H9 (cell line): ENCODE measurements at regions not wholly inside any gene's neighbourhood (a gene's known extent, or its start where the extent isn't known, plus 50 kb on each side); places are given as distances from the start of the nearest gene placed in this dataset.

ENCODE experiments used
- DNase-seq: peaks from one replicate; pipeline ENCODE4 v3.0.0-alpha.2; 2017
- H2AFZ ChIP-seq: one replicate; pipeline ENCODE4 v1.6.1; 2013; ENCODE audit warnings: mild to moderate bottlenecking, low read length, control low read depth, moderate library complexity
- H2AK5ac ChIP-seq: 2 replicates; pipeline ENCODE4 v1.6.1; 2013; ENCODE audit warnings: low read length, control low read depth, mixed read lengths; ENCODE audit not compliant: insufficient read length
- H2BK120ac ChIP-seq: one replicate; pipeline ENCODE4 v1.6.1; 2013; ENCODE audit warnings: low read depth, mild to moderate bottlenecking, low read length, control low read depth, inconsistent platforms; ENCODE audit not compliant: poor library complexity, severe bottlenecking
- H2BK12ac ChIP-seq: 2 replicates; pipeline ENCODE4 v1.6.1; 2013; ENCODE audit warnings: low read length, control low read depth, mixed read lengths, low read depth; ENCODE audit not compliant: insufficient read length
- H2BK15ac ChIP-seq: 2 replicates; pipeline ENCODE4 v1.6.1; 2013; ENCODE audit warnings: low read depth, low read length, control low read depth
- H2BK20ac ChIP-seq: one replicate; pipeline ENCODE4 v1.6.1; 2013; ENCODE audit warnings: low read depth, mild to moderate bottlenecking, low read length, control low read depth, inconsistent platforms; ENCODE audit not compliant: poor library complexity, severe bottlenecking
- H2BK5ac ChIP-seq: 2 replicates; pipeline ENCODE4 v1.6.1; 2013; ENCODE audit warnings: low read length, control low read depth, mixed read lengths; ENCODE audit not compliant: insufficient read length
- H3K14ac ChIP-seq: 2 replicates; pipeline ENCODE4 v1.6.1; 2013; ENCODE audit warnings: low read length, control low read depth; ENCODE audit not compliant: insufficient read depth
- H3K18ac ChIP-seq: 2 replicates; pipeline ENCODE4 v1.6.1; 2013; ENCODE audit warnings: low read depth, mild to moderate bottlenecking, mixed read lengths, low read length, control low read depth; ENCODE audit not compliant: insufficient read length
- H3K23ac ChIP-seq: 2 replicates; pipeline ENCODE4 v1.6.1; 2013; ENCODE audit warnings: low read length, control low read depth, mixed read lengths, low read depth; ENCODE audit not compliant: insufficient read length
- H3K23me2 ChIP-seq: 2 replicates; pipeline ENCODE4 v1.6.1; 2013; ENCODE audit warnings: low read depth, mild to moderate bottlenecking, mixed read lengths, low read length, control low read depth; ENCODE audit not compliant: insufficient read length, poor library complexity, severe bottlenecking
- H3K27ac ChIP-seq: 2 replicates; pipeline ENCODE4 v1.5.1; 2013; ENCODE audit warnings: low read length, control low read depth, mixed read lengths, low read depth; ENCODE audit not compliant: insufficient read length
- H3K27me3 ChIP-seq: 2 replicates; pipeline ENCODE4 v1.6.1; 2013; ENCODE audit warnings: low read length, control low read depth, inconsistent platforms; ENCODE audit not compliant: insufficient read depth
- H3K4ac ChIP-seq: 2 replicates; pipeline ENCODE4 v1.6.1; 2013; ENCODE audit warnings: low read depth, mild to moderate bottlenecking, control low read depth, inconsistent platforms, low read length, moderate library complexity
- H3K4me1 ChIP-seq: 2 replicates; pipeline ENCODE4 v1.6.1; 2013; ENCODE audit warnings: low read length, control low read depth, inconsistent platforms; ENCODE audit not compliant: insufficient read depth
- H3K4me2 ChIP-seq: 2 replicates; pipeline ENCODE4 v1.6.1; 2013; ENCODE audit warnings: low read length, control low read depth, mixed read lengths; ENCODE audit not compliant: insufficient read length, insufficient read depth
- H3K56ac ChIP-seq: 2 replicates; pipeline ENCODE4 v1.6.1; 2013; ENCODE audit warnings: low read depth, mild to moderate bottlenecking, mixed read lengths, low read length, control low read depth; ENCODE audit not compliant: insufficient read length
- H3K79me1 ChIP-seq: 2 replicates; pipeline ENCODE4 v1.6.1; 2013; ENCODE audit warnings: low read depth, mild to moderate bottlenecking, moderate library complexity, low read length, control low read depth, inconsistent platforms; ENCODE audit not compliant: insufficient read depth, poor library complexity, severe bottlenecking
- H3K79me2 ChIP-seq: 2 replicates; pipeline ENCODE4 v1.6.1; 2013; ENCODE audit warnings: low read length, control low read depth, inconsistent platforms; ENCODE audit not compliant: insufficient read depth
- H3K9ac ChIP-seq: 2 replicates; pipeline ENCODE4 v1.6.1; 2013; ENCODE audit warnings: low read length, control low read depth, mixed read lengths; ENCODE audit not compliant: insufficient read length; ENCODE audit errors: extremely low read depth
- H3K9me3 ChIP-seq: one replicate; pipeline ENCODE4 v1.6.1; 2013; ENCODE audit warnings: low read depth, low read length, inconsistent platforms; ENCODE audit not compliant: control insufficient read depth
- H3T11ph ChIP-seq: one replicate; pipeline ENCODE4 v1.6.1; 2013; ENCODE audit warnings: mild to moderate bottlenecking, low read length, control low read depth, inconsistent platforms
- H4K20me1 ChIP-seq: one replicate; pipeline ENCODE4 v1.6.1; 2013; ENCODE audit not compliant: control insufficient read depth, insufficient read length, insufficient read depth
- H4K5ac ChIP-seq: 2 replicates; pipeline ENCODE4 v1.6.1; 2013; ENCODE audit warnings: low read depth, mild to moderate bottlenecking, mixed read lengths, low read length, control low read depth; ENCODE audit not compliant: insufficient read length
- H4K8ac ChIP-seq: replicated peaks from 2 replicates; pipeline ENCODE4 v1.6.1; 2013; ENCODE audit warnings: low read length, control low read depth, mixed read lengths, low read depth; ENCODE audit not compliant: insufficient read length
- H4K91ac ChIP-seq: 2 replicates; pipeline ENCODE4 v1.6.1; 2013; ENCODE audit warnings: low read depth, mild to moderate bottlenecking, moderate library complexity, mixed read lengths, low read length, control low read depth; ENCODE audit not compliant: insufficient read length
- H3K27ac Mint-ChIP-seq, 3 experiments: 2 replicates in 2 of 3; 3 replicates in 1 of 3; pipeline ENCODE4 v1.8.0; 2020 to 2021; ENCODE audit warnings: mixed read lengths in 3 of 3, mild to moderate bottlenecking in 1 of 3, moderate library complexity in 1 of 3
- H3K27me3 Mint-ChIP-seq: 2 replicates; pipeline ENCODE4 v1.8.0; 2021; ENCODE audit warnings: low read depth, mild to moderate bottlenecking, moderate library complexity, mixed read lengths
- H3K36me3 Mint-ChIP-seq, 3 experiments: 2 replicates in 2 of 3; 3 replicates in 1 of 3; pipeline ENCODE4 v1.8.0; 2020 to 2021; ENCODE audit warnings: low read depth in 3 of 3, mixed read lengths in 3 of 3; ENCODE audit not compliant: insufficient read depth in 1 of 3
- H3K4me1 Mint-ChIP-seq, 2 experiments: 2 replicates each; pipeline ENCODE4 v1.8.0; 2020; ENCODE audit warnings: mixed read lengths in 2 of 2
- H3K4me3 Mint-ChIP-seq, 2 experiments: 2 replicates in 1 of 2; 3 replicates in 1 of 2; pipeline ENCODE4 v1.8.0; 2020 to 2021; ENCODE audit warnings: mild to moderate bottlenecking in 2 of 2, mixed read lengths in 2 of 2, moderate library complexity in 1 of 2
- H3K9me3 Mint-ChIP-seq, 2 experiments: 2 replicates in 1 of 2; 3 replicates in 1 of 2; pipeline ENCODE4 v1.8.0; 2020; ENCODE audit warnings: mild to moderate bottlenecking in 2 of 2, mixed read lengths in 2 of 2, moderate library complexity in 1 of 2
- WGBS: extraction: QIAGEN DNeasy Blood & Tissue Kit; methylation state at CpG from one replicate; pipeline ENCODE4 v1.1.7; 2013; ENCODE audit warnings: missing lambda C conversion rate, low lambda C conversion rate, mixed read lengths; ENCODE audit not compliant: insufficient read length; ENCODE audit errors: extremely low coverage; 5-methylcytosine and 5-hydroxymethylcytosine counted together
- TF ChIP-seq, protein P1 (sequence below): fragments of 200-600 bp; sonication (generic); conservative IDR thresholded peaks from 3 replicates; pipeline ENCODE4 v1.8.0; 2021; ENCODE audit warnings: antibody characterized with exemption, mild to moderate bottlenecking

DNA sequence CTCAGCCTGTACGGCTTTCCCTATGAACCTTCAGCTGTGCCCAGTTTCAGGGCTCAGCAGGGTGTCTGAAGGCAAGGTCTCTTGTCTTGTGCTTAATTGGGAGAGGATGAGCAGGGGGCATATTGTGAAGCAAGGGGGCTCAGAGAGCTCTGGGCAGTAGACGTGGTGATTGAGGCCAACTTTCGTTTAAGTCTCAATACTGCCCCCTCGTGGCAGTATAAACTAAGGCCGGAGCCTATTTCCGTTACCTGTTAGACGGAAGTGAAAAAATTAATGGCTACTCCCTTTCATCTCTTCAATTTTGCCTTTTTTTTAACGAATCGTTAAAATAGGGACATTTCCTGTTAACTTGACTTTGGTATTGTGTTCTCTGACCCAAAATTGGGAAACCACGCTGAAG lies 193.4 kb downstream of the TDRD15 start:
- H2AFZ ChIP-seq: no peak overlapping the region
- WGBS: no CpG with 5 or more reads among the region's 10 CpGs

More for the DNA sequence above, 193.4 kb downstream of the TDRD15 start:
- Histone ChIP-seq H2AK5ac (no peak overlapping the region), H2BK5ac (no peak overlapping the region), H4K91ac (no peak overlapping the region), H3K27me3 (no peaks in the 10 kb centered on the region), H2BK20ac (no peak overlapping the region), H4K8ac (no peak overlapping the region), H3K23me2 (no peaks in the 10 kb centered on the region), H3K18ac (no peak overlapping the region), H2BK15ac (no peak overlapping the region), H3T11ph (no peak overlapping the region), H3K79me2 (no peaks in the 10 kb centered on the region), H3K23ac (no peak overlapping the region), H4K20me1 (no peaks in the 10 kb centered on the region), H2BK120ac (no peak overlapping the region), H2BK12ac (no peak overlapping the region), H3K79me1 (no peaks in the 10 kb centered on the region), H3K4me2 (no peak overlapping the region), H3K4ac (no peak overlapping the region), H3K4me1 (no peaks in the 10 kb centered on the region; the same call in 1 of the 2 replicates), H3K56ac (no peak overlapping the region), H3K9me3 (no peaks in the 10 kb centered on the region), H3K14ac (no peak overlapping the region), H4K5ac (no peak overlapping the region), H3K27ac (no peak overlapping the region), H3K9ac (no peak overlapping the region)
- H3K27ac Mint-ChIP-seq: no peak overlapping the region
- TF ChIP-seq, protein P1, sequence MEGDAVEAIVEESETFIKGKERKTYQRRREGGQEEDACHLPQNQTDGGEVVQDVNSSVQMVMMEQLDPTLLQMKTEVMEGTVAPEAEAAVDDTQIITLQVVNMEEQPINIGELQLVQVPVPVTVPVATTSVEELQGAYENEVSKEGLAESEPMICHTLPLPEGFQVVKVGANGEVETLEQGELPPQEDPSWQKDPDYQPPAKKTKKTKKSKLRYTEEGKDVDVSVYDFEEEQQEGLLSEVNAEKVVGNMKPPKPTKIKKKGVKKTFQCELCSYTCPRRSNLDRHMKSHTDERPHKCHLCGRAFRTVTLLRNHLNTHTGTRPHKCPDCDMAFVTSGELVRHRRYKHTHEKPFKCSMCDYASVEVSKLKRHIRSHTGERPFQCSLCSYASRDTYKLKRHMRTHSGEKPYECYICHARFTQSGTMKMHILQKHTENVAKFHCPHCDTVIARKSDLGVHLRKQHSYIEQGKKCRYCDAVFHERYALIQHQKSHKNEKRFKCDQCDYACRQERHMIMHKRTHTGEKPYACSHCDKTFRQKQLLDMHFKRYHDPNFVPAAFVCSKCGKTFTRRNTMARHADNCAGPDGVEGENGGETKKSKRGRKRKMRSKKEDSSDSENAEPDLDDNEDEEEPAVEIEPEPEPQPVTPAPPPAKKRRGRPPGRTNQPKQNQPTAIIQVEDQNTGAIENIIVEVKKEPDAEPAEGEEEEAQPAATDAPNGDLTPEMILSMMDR: peak; percentile 83
- peaks cover 10 to 14% of the 10 kb centered on the region in 2 experiments for H3K4me1 Mint-ChIP-seq
- H3K36me3 Mint-ChIP-seq: no peaks in the 10 kb centered on the region
- no peaks in the 10 kb centered on the region; the same call in 1 of the 2 replicates for H3K27me3 Mint-ChIP-seq
- no peaks in the 10 kb centered on the region for H3K9me3 Mint-ChIP-seq
- DNase-seq: peak; percentile 62
- H3K4me3 Mint-ChIP-seq: no peak overlapping the region
